Heart left ventricle (tissue), 13 donors: ENCODE measurements at regions not wholly inside any gene's neighbourhood (a gene's known extent, or its start where the extent isn't known, plus 50 kb on each side); places are given as distances from the start of the nearest gene placed in this dataset.

Source experiments
- POLR2A ChIP-seq, 2 donors: fragments of 450-650 bp; IDR thresholded peaks; one replicate each; pipeline ENCODE4 v1.6.1; 2017; ENCODE audit warnings: antibody characterized with exemption in 2 of 2, mild to moderate bottlenecking in 2 of 2, moderate library complexity in 2 of 2
- TF ChIP-seq, protein P1 (sequence below), 12 donors: fragments of 200-600 bp; sonication (generic) in 4 of 12; IDR thresholded peaks; one replicate each; pipeline versions ENCODE4 v1.5.0 to v1.8.0; 2018 to 2022; ENCODE audit warnings: antibody characterized with exemption in 12 of 12, mild to moderate bottlenecking in 5 of 12
- donor health status: ischemic (EF 13 %, LVEDD 7.1; RV severe dilation, severe dysfunction).
- donor health status: DM: no; HTN: yes; CAD: no.
- donor health status: DM: no; HTN: no; CAD: no.
- donor health status: ischemic (EF 25% LVEDD 6.9; RV normal size, moderate dysfunction).
- donor health status: ischemic (EF 25% LVEDD 5.7; RV mildly dilated, moderate dysfunction).
- donor health status: ischemic (EF 35%, LVEDD 5.7; RV mildly dilated, moderate dysfunction).
- donor health status: nonischemic (EF 11% LVEDD 7.7; RV severe dilation, severe dysfunction).
- donor health status: DM: yes; HTN: yes; CAD: no.
- donor health status: PGD.
- donor health status: ischemic (EF 29% LVEDD 5.4; RV normal size, mild dysfunction).
- donor health status: nonischemic (EF 23%, LVEDD 6.1; RV moderate dilation, normal function).

DNA sequence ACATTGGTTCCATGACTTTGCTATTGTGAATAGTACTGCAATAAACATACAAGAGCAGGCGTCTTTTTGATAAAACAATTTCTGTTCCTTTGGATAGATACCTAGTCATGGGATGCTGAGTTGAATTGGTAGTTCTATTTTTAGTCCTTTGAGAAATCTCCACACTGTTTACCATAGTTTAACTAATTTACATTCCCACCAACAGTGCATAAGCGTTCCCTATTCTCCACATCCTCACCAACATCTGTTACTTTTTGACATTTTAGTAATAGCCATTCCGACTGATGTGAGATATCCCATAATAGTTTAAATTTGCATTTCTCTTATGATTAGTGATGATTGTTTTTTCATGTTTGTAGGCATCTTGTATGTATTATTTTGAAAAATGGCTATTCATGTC lies 707.0 kb downstream of the SORCS1 start:
- TF ChIP-seq POLR2A (IDR thresholded peaks at IDR 0.05), result no peak
- TF ChIP-seq, protein P1, sequence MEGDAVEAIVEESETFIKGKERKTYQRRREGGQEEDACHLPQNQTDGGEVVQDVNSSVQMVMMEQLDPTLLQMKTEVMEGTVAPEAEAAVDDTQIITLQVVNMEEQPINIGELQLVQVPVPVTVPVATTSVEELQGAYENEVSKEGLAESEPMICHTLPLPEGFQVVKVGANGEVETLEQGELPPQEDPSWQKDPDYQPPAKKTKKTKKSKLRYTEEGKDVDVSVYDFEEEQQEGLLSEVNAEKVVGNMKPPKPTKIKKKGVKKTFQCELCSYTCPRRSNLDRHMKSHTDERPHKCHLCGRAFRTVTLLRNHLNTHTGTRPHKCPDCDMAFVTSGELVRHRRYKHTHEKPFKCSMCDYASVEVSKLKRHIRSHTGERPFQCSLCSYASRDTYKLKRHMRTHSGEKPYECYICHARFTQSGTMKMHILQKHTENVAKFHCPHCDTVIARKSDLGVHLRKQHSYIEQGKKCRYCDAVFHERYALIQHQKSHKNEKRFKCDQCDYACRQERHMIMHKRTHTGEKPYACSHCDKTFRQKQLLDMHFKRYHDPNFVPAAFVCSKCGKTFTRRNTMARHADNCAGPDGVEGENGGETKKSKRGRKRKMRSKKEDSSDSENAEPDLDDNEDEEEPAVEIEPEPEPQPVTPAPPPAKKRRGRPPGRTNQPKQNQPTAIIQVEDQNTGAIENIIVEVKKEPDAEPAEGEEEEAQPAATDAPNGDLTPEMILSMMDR (IDR thresholded peaks at IDR 0.05), result no peak
